ENCODE measurements at regions not wholly inside any gene's neighbourhood (a gene's known extent, or its start where the extent isn't known, plus 50 kb on each side); places are given as distances from the start of the nearest gene placed in this dataset.
"Not testable (repeated sequence)": the region's sequence is repeated elsewhere in the genome, so short reads cannot be mapped to it uniquely, and the experiment has no call there.

GRCh38 chr12:14216405-14217294 lies 148.8 kb upstream of the ATF7IP start:
- H3K36me3 ChIP-seq (replicated peaks in 1 of 2): no peaks in the 10 kb centered on the region
- WGBS, 4 donors: 83 to 86% (median 84%) methylated on average over 12 of the region's 12 CpGs
- H3K9me3 ChIP-seq (replicated peaks in 1 of 3): no peaks in the 10 kb centered on the region
- H3K4me3 ChIP-seq: peak overlapping the region in 1 of 4 donors; percentile 22
- H3K4me1 ChIP-seq (replicated peaks in 1 of 2): peaks cover 0 to 11% of the 10 kb centered on the region in 2 donors
- H3K27ac ChIP-seq: no peak overlapping the region
- no peak for TF ChIP-seq CTCF (IDR thresholded peaks at IDR 0.05)
- TF ChIP-seq POLR2A (IDR thresholded peaks at IDR 0.05): no peak
- intact Hi-C loops (cut with DNase I): no loop called here
- H3K27me3 ChIP-seq: no peaks in the 10 kb centered on the region
- no peak for DNase-seq

GRCh38 chr12:14219156-14219555 lies 146.3 kb upstream of the ATF7IP start:
- H3K36me3 ChIP-seq (replicated peaks in 1 of 2): no peaks in the 10 kb centered on the region
- H3K4me3 ChIP-seq: no peak overlapping the region
- intact Hi-C loops (cut with DNase I): no loop called here
- H3K27me3 ChIP-seq: no peaks in the 10 kb centered on the region
- WGBS, 4 donors: 79 to 94% (median 91%) methylated on average over 5 of the region's 5 CpGs
- peaks cover 0 to 5% of the 10 kb centered on the region in 2 donors for H3K4me1 ChIP-seq (replicated peaks in 1 of 2)
- H3K9me3 ChIP-seq (replicated peaks in 1 of 3): no peaks in the 10 kb centered on the region
- no peak for DNase-seq
- no peak for TF ChIP-seq POLR2A (IDR thresholded peaks at IDR 0.05)
- TF ChIP-seq CTCF (IDR thresholded peaks at IDR 0.05): no peak
- no peak overlapping the region for H3K27ac ChIP-seq

GRCh38 chr12:14219670-14220069 lies 145.8 kb upstream of the ATF7IP start:
- H3K4me3 ChIP-seq; H3K9me3 ChIP-seq (replicated peaks in 1 of 3); H3K27ac ChIP-seq; H3K36me3 ChIP-seq (replicated peaks in 1 of 2); H3K4me1 ChIP-seq (replicated peaks in 1 of 2); intact Hi-C loops (cut with DNase I); H3K27me3 ChIP-seq; DNase-seq: not testable (repeated sequence)
- WGBS, 4 donors: 72 to 83% (median 78%) methylated on average over 2 of the region's 2 CpGs

GRCh38 chr12:14225064-14225463 lies 140.4 kb upstream of the ATF7IP start:
- H3K36me3 ChIP-seq (replicated peaks in 1 of 2): no peaks in the 10 kb centered on the region
- no peak overlapping the region for H3K4me3 ChIP-seq
- intact Hi-C loops (cut with DNase I): no loop called here
- no peaks in the 10 kb centered on the region for H3K27me3 ChIP-seq
- no peaks in the 10 kb centered on the region for H3K4me1 ChIP-seq (replicated peaks in 1 of 2)
- H3K9me3 ChIP-seq (replicated peaks in 1 of 3): peaks cover 0 to 1% (median 0%) of the 10 kb centered on the region in 3 donors
- TF ChIP-seq CTCF (IDR thresholded peaks at IDR 0.05) (no peak), POLR2A (IDR thresholded peaks at IDR 0.05) (no peak)
- H3K27ac ChIP-seq: no peak overlapping the region
- no peak for DNase-seq
- WGBS, 4 donors: 88 to 95% (median 93%) methylated on average over 4 of the region's 4 CpGs

- not testable (repeated sequence) for H3K27ac ChIP-seq; DNase-seq; H3K4me3 ChIP-seq; H3K27me3 ChIP-seq; H3K36me3 ChIP-seq (replicated peaks in 1 of 2)
- 48 to 76% (median 67%) methylated on average over 3 of the region's 3 CpGs for WGBS, 4 donors
- H3K9me3 ChIP-seq (replicated peaks in 1 of 3): peaks cover 0 to 11% (median 0%) of the 10 kb centered on the region in 3 donors
- intact Hi-C loops (cut with DNase I): loop anchor here in 1 of 2 donors (5.0 kb wide), 1 partner anchor 387 kb away; no protein-coding TSS in a partner anchor
- H3K4me1 ChIP-seq (replicated peaks in 1 of 2): peaks cover 0 to 13% of the 10 kb centered on the region in 2 donors
Measured at GRCh38 chr12:14235176-14235575, 130.3 kb upstream of the ATF7IP start.

- DNase-seq; H3K9me3 ChIP-seq (replicated peaks in 1 of 3); H3K4me3 ChIP-seq; H3K36me3 ChIP-seq (replicated peaks in 1 of 2); H3K27ac ChIP-seq; H3K27me3 ChIP-seq: not testable (repeated sequence)
- H3K4me1 ChIP-seq (replicated peaks in 1 of 2): peaks cover 0 to 16% of the 10 kb centered on the region in 2 donors
- intact Hi-C loops (cut with DNase I): loop anchor here in 1 of 2 donors (5.0 kb wide), 1 partner anchor 386 kb away; no protein-coding TSS in a partner anchor
- WGBS, 4 donors: 75 to 94% (median 86%) methylated on average over 3 of the region's 3 CpGs
Measured at GRCh38 chr12:14236641-14237040, 128.8 kb upstream of the ATF7IP start.

Measured in adrenal gland (tissue), 9 donors.